ENCODE measurements at regions not wholly inside any gene's neighbourhood (a gene's known extent, or its start where the extent isn't known, plus 50 kb on each side); places are given as distances from the start of the nearest gene placed in this dataset.

- TF ChIP-seq GATA2 (IDR thresholded peaks at IDR 0.05; ENCODE audit: low read depth, low read length) = no peak
- TF ChIP-seq GATA3 (IDR thresholded peaks at IDR 0.05; ENCODE audit: low read depth, low read length) = no peak
Observed at GRCh38 chr2:11976073-11976472, 229.6 kb downstream of the LPIN1 start.

Measured in SH-SY5Y (cell line).